ENCODE measurements at regions not wholly inside any gene's neighbourhood (a gene's known extent, or its start where the extent isn't known, plus 50 kb on each side); places are given as distances from the start of the nearest gene placed in this dataset.

- no peak for DNase-seq (ENCODE audit: low read depth in 2 of 2)
- Histone ChIP-seq H2AFZ (ENCODE audit: low read length) (no peak overlapping the region), H3K9ac (ENCODE audit: insufficient read depth, low read length) (no peak overlapping the region), H3K4me3 (replicated peaks in 1 of 4; ENCODE audit: control extremely low read depth in 1 of 4, insufficient read depth in 1 of 4, low read depth in 3 of 4, low read length in 4 of 4) (no peak overlapping the region), H3K27me3 (ENCODE audit: control insufficient read depth, insufficient read depth, low read length) (no peaks in the 10 kb centered on the region), H3K27ac (ENCODE audit: insufficient read depth, low read length) (no peak overlapping the region), H3K4me1 (ENCODE audit: control insufficient read depth, extremely low read depth, insufficient read depth, low read length) (no peaks in the 10 kb centered on the region), H3K4me2 (ENCODE audit: extremely low read depth, insufficient read depth, low read length) (no peak overlapping the region), H3K36me3 (ENCODE audit: control insufficient read depth, insufficient read depth, low read length) (no peaks in the 10 kb centered on the region), H4K20me1 (ENCODE audit: control insufficient read depth, extremely low read depth, insufficient read depth, low read length) (no peaks in the 10 kb centered on the region), H3K9me3 (ENCODE audit: control insufficient read depth, insufficient read depth, low read depth, low read length) (no peaks in the 10 kb centered on the region), H3K79me2 (ENCODE audit: control insufficient read depth, insufficient read depth, low read length) (no peaks in the 10 kb centered on the region)
- TF ChIP-seq EZH2 (IDR thresholded peaks at IDR 0.05; ENCODE audit: low read length, missing control alignments) (no peak), CTCF (conservative IDR thresholded peaks at IDR 0.05 in 1 of 2, IDR thresholded peaks at IDR 0.05 in 1 of 2; ENCODE audit: low read depth in 1 of 2, low read length in 2 of 2) (no peak)
Observed at GRCh38 chr7:131149840-131150239, 177.8 kb upstream of the MKLN1 start.

GRCh38 chr7:131151034-131151433 is 176.6 kb upstream of the MKLN1 start:
- Histone ChIP-seq H3K27me3 (ENCODE audit: control insufficient read depth, insufficient read depth, low read length) (no peaks in the 10 kb centered on the region), H3K36me3 (ENCODE audit: control insufficient read depth, insufficient read depth, low read length) (no peaks in the 10 kb centered on the region), H3K4me2 (ENCODE audit: extremely low read depth, insufficient read depth, low read length) (no peak overlapping the region), H3K79me2 (ENCODE audit: control insufficient read depth, insufficient read depth, low read length) (no peaks in the 10 kb centered on the region), H3K9me3 (ENCODE audit: control insufficient read depth, insufficient read depth, low read depth, low read length) (no peaks in the 10 kb centered on the region), H3K4me3 (replicated peaks in 1 of 4; ENCODE audit: control extremely low read depth in 1 of 4, insufficient read depth in 1 of 4, low read depth in 3 of 4, low read length in 4 of 4) (no peak overlapping the region), H3K27ac (ENCODE audit: insufficient read depth, low read length) (no peak overlapping the region), H3K4me1 (ENCODE audit: control insufficient read depth, extremely low read depth, insufficient read depth, low read length) (no peaks in the 10 kb centered on the region), H2AFZ (ENCODE audit: low read length) (no peak overlapping the region), H4K20me1 (ENCODE audit: control insufficient read depth, extremely low read depth, insufficient read depth, low read length) (no peaks in the 10 kb centered on the region), H3K9ac (ENCODE audit: insufficient read depth, low read length) (no peak overlapping the region)
- TF ChIP-seq CTCF (conservative IDR thresholded peaks at IDR 0.05 in 1 of 2, IDR thresholded peaks at IDR 0.05 in 1 of 2; ENCODE audit: low read depth in 1 of 2, low read length in 2 of 2), result no peak
- no peak for TF ChIP-seq EZH2 (IDR thresholded peaks at IDR 0.05; ENCODE audit: low read length, missing control alignments)
- no peak for DNase-seq (ENCODE audit: low read depth in 2 of 2)

- Histone ChIP-seq H3K79me2 (ENCODE audit: control insufficient read depth, insufficient read depth, low read length) (no peaks in the 10 kb centered on the region), H3K4me1 (ENCODE audit: control insufficient read depth, extremely low read depth, insufficient read depth, low read length) (no peaks in the 10 kb centered on the region), H3K27me3 (ENCODE audit: control insufficient read depth, insufficient read depth, low read length) (no peaks in the 10 kb centered on the region), H2AFZ (ENCODE audit: low read length) (no peak overlapping the region), H3K9ac (ENCODE audit: insufficient read depth, low read length) (no peak overlapping the region), H3K9me3 (ENCODE audit: control insufficient read depth, insufficient read depth, low read depth, low read length) (no peaks in the 10 kb centered on the region), H3K36me3 (ENCODE audit: control insufficient read depth, insufficient read depth, low read length) (no peaks in the 10 kb centered on the region), H3K4me3 (replicated peaks in 1 of 4; ENCODE audit: control extremely low read depth in 1 of 4, insufficient read depth in 1 of 4, low read depth in 3 of 4, low read length in 4 of 4) (no peak overlapping the region), H4K20me1 (ENCODE audit: control insufficient read depth, extremely low read depth, insufficient read depth, low read length) (no peaks in the 10 kb centered on the region), H3K27ac (ENCODE audit: insufficient read depth, low read length) (no peak overlapping the region), H3K4me2 (ENCODE audit: extremely low read depth, insufficient read depth, low read length) (no peak overlapping the region)
- DNase-seq (ENCODE audit: low read depth in 2 of 2), result no peak
- TF ChIP-seq CTCF (conservative IDR thresholded peaks at IDR 0.05 in 1 of 2, IDR thresholded peaks at IDR 0.05 in 1 of 2; ENCODE audit: low read depth in 1 of 2, low read length in 2 of 2), result no peak
- TF ChIP-seq EZH2 (IDR thresholded peaks at IDR 0.05; ENCODE audit: low read length, missing control alignments), result no peak
Observed at GRCh38 chr7:131152766-131153165, 174.9 kb upstream of the MKLN1 start.
